ENCODE measurements at regions not wholly inside any gene's neighbourhood (a gene's known extent, or its start where the extent isn't known, plus 50 kb on each side); places are given as distances from the start of the nearest gene placed in this dataset.

DNA sequence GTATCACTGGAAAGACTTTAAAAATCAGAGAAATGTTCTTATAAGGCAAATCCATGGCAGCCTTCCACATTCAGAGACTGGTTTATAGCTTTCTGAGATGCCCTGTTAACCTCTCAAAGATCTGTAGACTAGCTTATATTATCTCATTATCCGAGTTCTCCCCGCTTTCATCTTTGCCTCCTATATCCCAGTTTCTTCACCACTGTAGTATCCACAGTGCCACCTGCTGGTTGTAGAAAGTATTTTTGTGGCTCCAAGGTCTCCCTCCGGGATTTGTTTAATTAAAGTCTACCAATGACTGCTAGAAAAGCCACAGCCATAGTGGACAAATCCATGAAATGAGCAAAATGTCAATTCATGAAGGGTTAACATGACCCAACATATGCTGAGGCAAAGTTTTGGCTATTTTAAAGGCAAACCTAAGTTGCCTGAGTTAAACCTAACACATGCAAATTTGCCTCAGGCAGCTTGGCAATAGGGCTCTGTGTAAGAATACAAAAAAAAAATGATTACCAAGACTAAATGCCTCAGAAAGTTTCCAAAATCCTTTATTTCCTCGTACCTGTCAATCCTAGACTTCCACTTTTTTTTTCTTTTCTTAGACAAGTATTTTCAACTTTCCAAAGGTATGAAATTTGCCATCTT is 218.8 kb upstream of the BMP4 start:
- Histone ChIP-seq H3K27me3 (ENCODE audit: low read depth, low read length) (no peaks in the 10 kb centered on the region), H3K36me3 (ENCODE audit: control insufficient read depth in 1 of 2, insufficient read depth in 2 of 2, low read length in 2 of 2) (no peaks in the 10 kb centered on the region), H3K27ac (ENCODE audit: low read length) (no peak overlapping the region), H3K4me1 (ENCODE audit: control insufficient read depth in 1 of 2, insufficient read depth in 2 of 2, low read length in 2 of 2) (peaks cover 7 to 9% of the 10 kb centered on the region in 2 donors), H3K9me3 (ENCODE audit: control insufficient read depth in 1 of 2, low read length in 2 of 2) (no peaks in the 10 kb centered on the region), H3K4me3 (ENCODE audit: low read depth in 1 of 2, low read length in 2 of 2) (no peak overlapping the region)

GRCh38 chr14:54177019-54177418 is 219.8 kb upstream of the CDKN3 start:
- H3K4me1 ChIP-seq (ENCODE audit: control insufficient read depth in 1 of 2, insufficient read depth in 2 of 2, low read length in 2 of 2), result peaks cover 7 to 9% of the 10 kb centered on the region in 2 donors
- no peaks in the 10 kb centered on the region for H3K27me3 ChIP-seq (ENCODE audit: low read depth, low read length)
- no peak overlapping the region for H3K4me3 ChIP-seq (ENCODE audit: low read depth in 1 of 2, low read length in 2 of 2)
- H3K9me3 ChIP-seq (ENCODE audit: control insufficient read depth in 1 of 2, low read length in 2 of 2), result no peaks in the 10 kb centered on the region
- no peaks in the 10 kb centered on the region for H3K36me3 ChIP-seq (ENCODE audit: control insufficient read depth in 1 of 2, insufficient read depth in 2 of 2, low read length in 2 of 2)
- no peak overlapping the region for H3K27ac ChIP-seq (ENCODE audit: low read length)

- no peak overlapping the region for H3K4me3 ChIP-seq (ENCODE audit: low read depth in 1 of 2, low read length in 2 of 2)
- no peaks in the 10 kb centered on the region for H3K9me3 ChIP-seq (ENCODE audit: control insufficient read depth in 1 of 2, low read length in 2 of 2)
- H3K36me3 ChIP-seq (ENCODE audit: control insufficient read depth in 1 of 2, insufficient read depth in 2 of 2, low read length in 2 of 2), result no peaks in the 10 kb centered on the region
- no peaks in the 10 kb centered on the region for H3K27me3 ChIP-seq (ENCODE audit: low read depth, low read length)
- peaks cover 7 to 9% of the 10 kb centered on the region in 2 donors for H3K4me1 ChIP-seq (ENCODE audit: control insufficient read depth in 1 of 2, insufficient read depth in 2 of 2, low read length in 2 of 2)
- H3K27ac ChIP-seq (ENCODE audit: low read length), result no peak overlapping the region
Measured at GRCh38 chr14:54177641-54178621, 218.9 kb upstream of the CDKN3 start.

GRCh38 chr14:54182419-54183045 is 214.3 kb upstream of the CDKN3 start:
- Histone ChIP-seq H3K9me3 (ENCODE audit: control insufficient read depth in 1 of 2, low read length in 2 of 2) (no peaks in the 10 kb centered on the region), H3K4me3 (ENCODE audit: low read depth in 1 of 2, low read length in 2 of 2) (no peak overlapping the region), H3K36me3 (ENCODE audit: control insufficient read depth in 1 of 2, insufficient read depth in 2 of 2, low read length in 2 of 2) (no peaks in the 10 kb centered on the region), H3K27ac (ENCODE audit: low read length) (no peak overlapping the region), H3K27me3 (ENCODE audit: low read depth, low read length) (no peaks in the 10 kb centered on the region), H3K4me1 (ENCODE audit: control insufficient read depth in 1 of 2, insufficient read depth in 2 of 2, low read length in 2 of 2) (peaks cover 0 to 9% of the 10 kb centered on the region in 2 donors)

DNA sequence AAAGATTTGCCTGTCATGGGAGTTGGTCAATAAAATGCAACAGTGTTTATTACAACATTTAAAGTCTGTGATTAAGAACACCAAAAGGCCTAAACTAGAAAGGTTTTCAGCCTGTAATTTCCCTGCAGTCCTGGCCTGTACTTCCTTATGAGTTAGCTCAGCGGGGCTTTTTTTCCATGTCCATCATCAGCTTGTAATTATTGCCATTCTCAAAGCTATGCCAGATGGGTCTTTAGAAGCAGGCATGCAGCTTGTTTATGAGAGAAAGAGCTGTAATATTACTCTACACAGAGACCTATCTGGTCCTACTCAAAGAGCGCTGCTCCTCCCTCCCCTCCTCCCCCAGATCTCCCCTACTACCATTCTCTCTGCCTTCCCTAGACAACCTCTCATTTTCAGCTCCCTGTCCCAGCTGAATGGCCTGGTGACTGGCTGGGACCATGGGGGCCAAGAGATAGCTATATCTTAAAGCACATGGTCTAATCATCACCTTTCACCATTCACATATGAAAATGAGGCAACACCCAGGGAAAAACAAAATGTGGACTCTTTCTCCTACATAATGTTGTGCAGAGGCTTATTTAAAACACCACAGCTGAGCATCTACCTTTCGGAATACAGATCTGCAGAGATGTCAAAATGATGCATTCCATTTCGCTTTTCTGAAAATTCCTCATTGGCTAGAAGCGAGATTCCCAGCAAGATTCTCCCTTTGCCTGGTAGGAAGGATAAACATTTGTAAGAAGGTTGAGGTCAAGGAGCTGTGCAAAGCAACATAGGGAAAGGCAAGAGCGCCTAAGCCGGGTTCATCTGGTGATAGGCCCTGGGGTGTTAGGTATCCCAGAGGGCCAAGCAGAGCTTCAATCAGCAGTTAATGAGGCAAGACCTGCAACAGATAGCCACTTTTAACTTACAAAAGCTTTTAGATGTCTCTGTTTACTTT is 209.7 kb upstream of the CDKN3 start:
- Histone ChIP-seq H3K4me1 (ENCODE audit: control insufficient read depth in 1 of 2, insufficient read depth in 2 of 2, low read length in 2 of 2) (no peaks in the 10 kb centered on the region), H3K9me3 (ENCODE audit: control insufficient read depth in 1 of 2, low read length in 2 of 2) (no peaks in the 10 kb centered on the region), H3K27me3 (ENCODE audit: low read depth, low read length) (no peaks in the 10 kb centered on the region), H3K36me3 (ENCODE audit: control insufficient read depth in 1 of 2, insufficient read depth in 2 of 2, low read length in 2 of 2) (no peaks in the 10 kb centered on the region), H3K4me3 (ENCODE audit: low read depth in 1 of 2, low read length in 2 of 2) (no peak overlapping the region), H3K27ac (ENCODE audit: low read length) (no peak overlapping the region)

- no peaks in the 10 kb centered on the region for H3K9me3 ChIP-seq (ENCODE audit: control insufficient read depth in 1 of 2, low read length in 2 of 2)
Measured at GRCh38 chr14:54188064-54188666, 208.6 kb upstream of the CDKN3 start.

GRCh38 chr14:54189333-54189732 is 207.5 kb upstream of the CDKN3 start:
- peak overlapping the region in 1 of 2 donors; percentile 37 for H3K4me3 ChIP-seq (ENCODE audit: low read depth in 1 of 2, low read length in 2 of 2)
- no peaks in the 10 kb centered on the region for H3K27me3 ChIP-seq (ENCODE audit: low read depth, low read length)
- no peak overlapping the region for H3K27ac ChIP-seq (ENCODE audit: low read length)
- no peaks in the 10 kb centered on the region for H3K36me3 ChIP-seq (ENCODE audit: control insufficient read depth in 1 of 2, insufficient read depth in 2 of 2, low read length in 2 of 2)
- no peaks in the 10 kb centered on the region for H3K4me1 ChIP-seq (ENCODE audit: control insufficient read depth in 1 of 2, insufficient read depth in 2 of 2, low read length in 2 of 2)
- no peaks in the 10 kb centered on the region for H3K9me3 ChIP-seq (ENCODE audit: control insufficient read depth in 1 of 2, low read length in 2 of 2)

More at GRCh38 chr14:54188064-54188666, 208.6 kb upstream of the CDKN3 start:
- H3K36me3 ChIP-seq (ENCODE audit: control insufficient read depth in 1 of 2, insufficient read depth in 2 of 2, low read length in 2 of 2), result no peaks in the 10 kb centered on the region
- H3K4me1 ChIP-seq (ENCODE audit: control insufficient read depth in 1 of 2, insufficient read depth in 2 of 2, low read length in 2 of 2), result no peaks in the 10 kb centered on the region
- H3K4me3 ChIP-seq (ENCODE audit: low read depth in 1 of 2, low read length in 2 of 2), result no peak overlapping the region
- H3K27ac ChIP-seq (ENCODE audit: low read length), result no peak overlapping the region
- H3K27me3 ChIP-seq (ENCODE audit: low read depth, low read length), result no peaks in the 10 kb centered on the region

- H3K4me3 ChIP-seq (ENCODE audit: low read depth in 1 of 2, low read length in 2 of 2), result no peak overlapping the region
Measured at GRCh38 chr14:54189748-54190354, 207.0 kb upstream of the CDKN3 start.

DNA sequence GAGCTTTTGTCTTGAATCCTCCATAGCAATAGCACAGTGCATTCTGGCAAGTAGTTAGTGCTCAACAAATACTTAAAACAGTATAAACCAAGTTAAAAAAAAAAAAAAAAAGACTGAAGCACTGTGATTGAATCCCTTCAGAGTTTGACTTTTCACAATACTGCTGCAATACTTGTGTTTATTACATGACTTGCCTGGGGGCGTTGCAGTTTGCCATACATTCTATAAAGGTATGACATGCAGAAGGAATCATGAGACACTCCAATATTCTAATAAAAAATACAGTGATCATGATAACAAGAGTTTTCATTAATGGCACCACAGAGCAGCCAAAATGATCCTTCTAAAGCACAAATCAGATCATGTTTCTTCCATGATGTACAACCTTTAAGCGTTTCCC is 205.0 kb upstream of the CDKN3 start:
- H3K4me3 ChIP-seq (ENCODE audit: low read depth in 1 of 2, low read length in 2 of 2), result no peak overlapping the region
- no peak overlapping the region for H3K27ac ChIP-seq (ENCODE audit: low read length)
- no peaks in the 10 kb centered on the region for H3K4me1 ChIP-seq (ENCODE audit: control insufficient read depth in 1 of 2, insufficient read depth in 2 of 2, low read length in 2 of 2)
- no peaks in the 10 kb centered on the region for H3K27me3 ChIP-seq (ENCODE audit: low read depth, low read length)
- H3K36me3 ChIP-seq (ENCODE audit: control insufficient read depth in 1 of 2, insufficient read depth in 2 of 2, low read length in 2 of 2), result no peaks in the 10 kb centered on the region
- H3K9me3 ChIP-seq (ENCODE audit: control insufficient read depth in 1 of 2, low read length in 2 of 2), result no peaks in the 10 kb centered on the region

More at GRCh38 chr14:54189748-54190354, 207.0 kb upstream of the CDKN3 start:
- no peaks in the 10 kb centered on the region for H3K36me3 ChIP-seq (ENCODE audit: control insufficient read depth in 1 of 2, insufficient read depth in 2 of 2, low read length in 2 of 2)
- no peaks in the 10 kb centered on the region for H3K27me3 ChIP-seq (ENCODE audit: low read depth, low read length)
- no peaks in the 10 kb centered on the region for H3K9me3 ChIP-seq (ENCODE audit: control insufficient read depth in 1 of 2, low read length in 2 of 2)
- H3K27ac ChIP-seq (ENCODE audit: low read length), result no peak overlapping the region
- H3K4me1 ChIP-seq (ENCODE audit: control insufficient read depth in 1 of 2, insufficient read depth in 2 of 2, low read length in 2 of 2), result no peaks in the 10 kb centered on the region

DNA sequence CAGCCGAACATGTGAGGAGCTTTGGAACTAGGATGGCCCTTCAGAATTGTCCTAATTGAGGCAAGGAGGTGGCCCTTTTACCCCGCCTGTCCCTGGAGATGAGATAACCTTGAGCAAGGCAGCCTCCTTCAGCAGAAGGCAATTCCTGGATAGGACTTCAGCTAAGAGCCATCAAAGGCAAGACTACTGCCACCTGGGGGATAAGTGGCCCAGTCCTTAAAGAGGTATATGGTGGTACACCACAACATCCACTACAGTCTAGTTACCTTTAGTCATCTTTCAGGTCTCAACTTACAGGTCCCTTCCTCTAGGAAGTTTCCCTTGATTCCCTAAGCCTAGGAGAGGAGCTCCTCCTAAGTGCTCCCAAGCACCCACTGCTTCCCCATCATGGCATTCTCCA is 204.2 kb upstream of the CDKN3 start:
- Histone ChIP-seq H3K4me3 (ENCODE audit: low read depth in 1 of 2, low read length in 2 of 2) (no peak overlapping the region), H3K27ac (ENCODE audit: low read length) (no peak overlapping the region), H3K9me3 (ENCODE audit: control insufficient read depth in 1 of 2, low read length in 2 of 2) (no peaks in the 10 kb centered on the region), H3K27me3 (ENCODE audit: low read depth, low read length) (no peaks in the 10 kb centered on the region), H3K4me1 (ENCODE audit: control insufficient read depth in 1 of 2, insufficient read depth in 2 of 2, low read length in 2 of 2) (no peaks in the 10 kb centered on the region), H3K36me3 (ENCODE audit: control insufficient read depth in 1 of 2, insufficient read depth in 2 of 2, low read length in 2 of 2) (no peaks in the 10 kb centered on the region)
